Activated T-helper 2 cell treated with anti-CD3 and anti-CD28 coated beads, Interferon-gamma antibody, Interleukin-2, Interleukin-4, amounts not matched to agents 10 μg/mL and 5 μg/mL and 100 μg/mL, durations not matched to agents 14 hours and 24 hours and 36 hours (primary cell): ENCODE measurements at regions not wholly inside any gene's neighbourhood (a gene's known extent, or its start where the extent isn't known, plus 50 kb on each side); places are given as distances from the start of the nearest gene placed in this dataset.

Source experiments
- DNase-seq: peaks from one replicate; pipeline ENCODE4 v3.0.0; 2021; ENCODE audit warnings: low spot score
- H3K27ac Mint-ChIP-seq: one replicate; pipeline ENCODE4 v1.8.0; 2021; ENCODE audit warnings: mixed read lengths
- H3K27me3 Mint-ChIP-seq: one replicate; pipeline ENCODE4 v1.8.0; 2021; ENCODE audit warnings: low read depth, mixed read lengths
- H3K36me3 Mint-ChIP-seq: one replicate; pipeline ENCODE4 v1.8.0; 2021; ENCODE audit warnings: low read depth, mixed read lengths
- H3K4me1 Mint-ChIP-seq: one replicate; pipeline ENCODE4 v1.8.0; 2021; ENCODE audit warnings: low read depth, mixed read lengths
- H3K4me3 Mint-ChIP-seq: one replicate; pipeline ENCODE4 v1.8.0; 2021; ENCODE audit warnings: low read depth, mild to moderate bottlenecking, moderate library complexity, mixed read lengths
- H3K9me3 Mint-ChIP-seq: one replicate; pipeline ENCODE4 v1.8.0; 2021; ENCODE audit warnings: mixed read lengths
- intact Hi-C: fragments of 100-400 bp; cut with micrococcal nuclease; formaldehyde crosslinking; loops from one replicate; pipeline ENCODE4 v1.15.1; 2023

DNA sequence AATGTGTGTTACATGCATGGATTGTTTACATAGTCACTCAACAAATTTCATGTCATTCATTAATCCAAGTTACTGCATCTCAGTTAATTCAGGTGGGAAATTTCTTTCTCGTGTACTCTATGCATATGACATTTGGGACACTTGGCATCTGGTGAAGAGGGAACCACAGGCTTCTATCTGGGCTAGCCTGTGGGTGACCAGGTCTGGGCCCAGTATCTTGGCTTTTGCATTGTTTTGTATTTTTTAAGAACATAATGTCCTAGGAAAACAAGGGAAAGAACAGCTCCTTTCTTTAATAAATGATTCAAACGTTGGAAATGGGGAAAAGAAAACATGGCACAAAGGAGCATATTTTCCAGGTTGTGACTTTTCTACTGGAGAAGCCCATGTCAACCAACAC is 331.1 kb downstream of the WDR11 start:
- Mint-ChIP-seq H3K27ac (no peak overlapping the region), H3K27me3 (no peaks in the 10 kb centered on the region), H3K4me3 (no peak overlapping the region), H3K36me3 (no peaks in the 10 kb centered on the region), H3K4me1 (no peaks in the 10 kb centered on the region), H3K9me3 (no peaks in the 10 kb centered on the region)
- no peak for DNase-seq
- intact Hi-C loops, result no loop called here

DNA sequence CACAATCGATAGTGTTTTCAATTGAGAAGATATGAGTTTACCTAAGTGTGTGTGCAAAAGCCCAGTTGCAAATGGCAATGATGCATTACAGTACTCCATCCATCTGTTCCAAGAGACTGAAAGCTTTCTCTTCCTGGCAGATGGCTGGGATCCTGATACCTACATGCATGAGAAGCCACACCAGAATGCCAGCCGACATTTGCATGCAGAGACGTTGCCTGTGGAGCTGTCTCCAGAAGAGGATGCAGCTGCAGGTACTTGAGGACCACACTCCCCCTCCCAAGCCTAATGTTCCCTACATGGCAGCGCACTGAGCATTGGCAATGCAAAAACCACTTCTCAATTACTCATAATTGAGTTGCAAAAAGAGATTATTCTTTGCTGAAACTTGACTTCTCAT is 332.1 kb downstream of the WDR11 start:
- no peaks in the 10 kb centered on the region for H3K4me1 Mint-ChIP-seq
- DNase-seq, result no peak
- H3K4me3 Mint-ChIP-seq, result no peak overlapping the region
- H3K9me3 Mint-ChIP-seq, result no peaks in the 10 kb centered on the region
- H3K27ac Mint-ChIP-seq, result no peak overlapping the region
- no peaks in the 10 kb centered on the region for H3K36me3 Mint-ChIP-seq
- no peaks in the 10 kb centered on the region for H3K27me3 Mint-ChIP-seq
- intact Hi-C loops, result no loop called here

DNA sequence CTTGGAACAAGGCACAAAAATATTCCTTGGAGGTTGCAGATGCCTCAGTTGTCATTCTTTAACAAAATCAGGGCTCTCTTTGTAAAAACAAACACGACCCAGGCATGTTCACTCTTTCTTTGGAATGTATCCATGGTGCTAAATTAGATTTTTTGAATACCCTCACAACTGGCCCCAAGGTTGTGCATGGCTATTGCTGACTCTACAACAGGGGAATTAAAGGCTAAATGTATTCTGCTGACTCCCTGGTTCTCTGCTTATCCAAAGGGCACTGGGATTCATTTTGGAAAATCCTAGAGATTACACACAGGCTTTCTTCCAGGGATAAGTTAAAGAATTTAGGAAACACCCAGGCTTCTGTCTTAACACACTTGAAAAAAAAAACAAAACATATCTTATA is 332.5 kb downstream of the WDR11 start:
- no peaks in the 10 kb centered on the region for H3K36me3 Mint-ChIP-seq
- no peaks in the 10 kb centered on the region for H3K4me1 Mint-ChIP-seq
- H3K9me3 Mint-ChIP-seq, result no peaks in the 10 kb centered on the region
- intact Hi-C loops, result no loop called here
- no peaks in the 10 kb centered on the region for H3K27me3 Mint-ChIP-seq
- no peak for DNase-seq
- no peak overlapping the region for H3K4me3 Mint-ChIP-seq
- no peak overlapping the region for H3K27ac Mint-ChIP-seq

DNA sequence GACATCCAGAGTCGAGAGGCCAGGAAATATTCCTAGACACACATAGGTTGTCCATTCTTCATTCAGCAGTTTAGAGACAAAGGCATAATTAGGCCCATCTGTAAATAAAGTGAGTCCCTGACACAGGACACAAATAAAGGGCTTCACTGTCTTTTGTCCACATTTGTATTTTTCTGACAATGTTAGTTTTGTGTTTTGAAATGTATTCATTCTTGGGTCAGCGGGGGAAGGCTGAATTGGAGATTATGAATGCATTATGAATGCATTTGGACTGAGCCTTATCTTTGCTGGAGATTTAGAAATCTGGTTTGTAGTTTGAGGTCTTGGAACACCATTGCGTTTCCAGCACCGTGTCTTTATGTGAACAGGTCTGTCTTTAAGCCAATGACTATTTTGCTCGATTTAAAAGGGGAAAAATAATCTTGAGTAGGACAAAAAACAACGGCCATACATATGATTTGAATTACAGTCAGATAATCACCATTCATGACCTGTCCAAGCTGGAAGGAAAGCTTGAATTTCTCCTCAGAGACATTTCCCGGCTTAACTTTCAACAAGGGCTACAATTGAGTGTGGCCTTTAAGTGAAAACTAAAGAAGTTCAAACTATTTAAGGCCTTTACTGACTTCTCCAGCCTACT is 334.8 kb downstream of the WDR11 start:
- Mint-ChIP-seq H3K4me1 (no peaks in the 10 kb centered on the region), H3K4me3 (no peak overlapping the region), H3K27ac (no peak overlapping the region), H3K27me3 (no peaks in the 10 kb centered on the region), H3K9me3 (no peaks in the 10 kb centered on the region), H3K36me3 (no peaks in the 10 kb centered on the region)
- no peak for DNase-seq
- intact Hi-C loops, result no loop called here

DNA sequence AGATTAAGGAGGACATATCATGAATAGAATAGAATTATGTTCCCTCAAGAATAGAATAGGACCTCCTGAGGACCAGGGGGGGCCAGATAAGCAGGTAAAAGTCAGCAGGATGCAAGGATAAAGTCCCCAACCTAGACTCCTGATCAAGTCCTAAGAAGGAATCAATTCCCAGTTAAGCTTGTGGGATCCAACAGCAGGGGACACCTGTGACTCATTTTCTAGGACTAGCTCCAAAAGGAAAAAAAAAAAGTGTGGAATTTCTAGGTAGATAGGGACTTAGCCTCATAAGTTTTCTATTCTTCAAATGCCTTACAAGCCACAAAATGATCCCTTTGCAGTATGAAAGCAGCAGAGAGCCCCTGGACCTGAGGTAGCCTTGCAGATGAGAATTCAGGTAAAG is 336.2 kb downstream of the WDR11 start:
- H3K4me1 Mint-ChIP-seq, result no peaks in the 10 kb centered on the region
- no peaks in the 10 kb centered on the region for H3K36me3 Mint-ChIP-seq
- DNase-seq, result no peak
- intact Hi-C loops, result no loop called here
- no peak overlapping the region for H3K27ac Mint-ChIP-seq
- no peak overlapping the region for H3K4me3 Mint-ChIP-seq
- H3K9me3 Mint-ChIP-seq, result no peaks in the 10 kb centered on the region
- H3K27me3 Mint-ChIP-seq, result no peaks in the 10 kb centered on the region

DNA sequence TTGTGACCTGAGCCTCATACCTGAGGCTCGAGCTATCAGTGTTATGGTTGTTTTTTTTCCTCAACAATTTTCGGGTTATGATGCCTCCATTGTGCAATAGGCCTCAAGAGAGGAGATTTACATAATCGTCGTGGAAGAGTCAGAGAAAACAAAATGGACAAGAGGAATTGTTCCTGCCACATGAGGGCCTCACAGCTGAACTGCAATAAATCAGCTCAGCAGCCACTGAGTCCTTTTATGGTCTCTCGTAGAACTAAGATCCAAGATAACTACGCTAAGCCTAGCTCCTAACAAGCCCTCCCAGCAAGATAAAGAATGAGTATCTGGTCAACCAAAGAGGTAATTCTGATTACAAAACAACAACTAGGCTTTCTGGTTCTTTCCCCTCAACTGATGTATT is 336.8 kb downstream of the WDR11 start:
- peaks cover 3% of the 10 kb centered on the region for H3K9me3 Mint-ChIP-seq
- no peak for DNase-seq
- no peaks in the 10 kb centered on the region for H3K27me3 Mint-ChIP-seq
- no peaks in the 10 kb centered on the region for H3K36me3 Mint-ChIP-seq
- H3K4me3 Mint-ChIP-seq, result no peak overlapping the region
- H3K27ac Mint-ChIP-seq, result no peak overlapping the region
- intact Hi-C loops, result no loop called here
- no peaks in the 10 kb centered on the region for H3K4me1 Mint-ChIP-seq

DNA sequence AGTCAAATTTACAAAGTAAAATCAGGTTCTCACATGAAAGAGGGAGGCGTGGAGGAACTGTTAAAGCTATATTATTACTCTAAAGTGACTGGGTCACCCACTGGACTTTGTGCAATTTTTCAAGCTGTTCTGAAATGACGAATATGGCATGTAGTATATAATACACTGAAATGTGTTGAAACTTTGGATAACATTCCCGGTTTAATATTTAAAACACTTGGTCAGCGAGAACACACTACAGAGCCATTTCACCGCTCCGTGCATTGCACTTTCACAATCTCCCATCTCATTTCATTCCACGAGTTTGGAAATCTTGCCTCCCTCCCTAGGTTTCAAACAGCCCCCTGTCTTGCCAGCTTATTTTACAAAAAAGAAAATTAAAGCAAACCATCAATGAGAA is 337.9 kb downstream of the WDR11 start:
- H3K9me3 Mint-ChIP-seq, result peaks cover 4% of the 10 kb centered on the region
- H3K4me1 Mint-ChIP-seq, result no peaks in the 10 kb centered on the region
- no peak overlapping the region for H3K27ac Mint-ChIP-seq
- H3K36me3 Mint-ChIP-seq, result no peaks in the 10 kb centered on the region
- no peak for DNase-seq
- intact Hi-C loops, result no loop called here
- no peaks in the 10 kb centered on the region for H3K27me3 Mint-ChIP-seq
- no peak overlapping the region for H3K4me3 Mint-ChIP-seq

DNA sequence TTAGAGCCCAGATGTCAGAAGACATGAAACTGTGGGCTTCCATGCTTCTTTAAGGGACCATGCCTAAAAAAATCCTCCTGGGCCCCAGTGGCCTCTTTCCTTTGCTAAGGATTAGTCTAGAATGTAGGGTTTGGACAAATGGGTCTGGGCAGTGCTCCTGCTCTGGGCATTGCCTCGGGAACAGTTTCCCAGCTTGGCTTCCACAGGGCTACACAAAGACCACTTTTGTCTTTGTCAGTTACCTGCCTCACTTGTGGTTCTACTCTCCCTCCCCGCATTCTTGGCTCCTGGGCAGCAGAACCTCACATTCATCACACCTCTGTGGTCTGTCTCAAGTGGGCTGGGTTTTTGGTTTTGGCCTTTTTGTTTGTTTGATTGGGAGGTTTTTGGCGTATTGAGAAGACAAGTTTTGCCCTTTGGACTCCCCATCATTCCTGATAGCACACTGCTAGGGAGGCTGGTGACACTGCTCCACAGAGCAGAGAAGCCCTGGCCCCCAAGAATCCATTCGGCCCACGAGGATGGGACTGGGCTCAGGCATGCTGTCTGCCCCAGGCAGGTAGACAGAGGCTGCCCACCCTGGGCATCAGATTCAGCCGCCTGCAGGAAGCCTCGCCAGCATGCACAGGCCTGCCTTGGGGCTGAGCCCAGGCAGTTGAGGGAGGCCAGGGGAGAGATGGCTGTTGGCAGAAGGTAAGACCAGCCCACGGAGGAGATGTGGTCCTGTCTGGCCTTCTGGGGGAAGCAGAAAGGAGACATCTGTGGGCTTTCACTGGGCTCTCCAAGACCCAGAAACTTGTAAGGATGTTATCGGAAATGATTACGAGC is 343.7 kb downstream of the WDR11 start:
- peaks cover 4% of the 10 kb centered on the region for H3K9me3 Mint-ChIP-seq
- no peaks in the 10 kb centered on the region for H3K36me3 Mint-ChIP-seq
- H3K27me3 Mint-ChIP-seq, result no peaks in the 10 kb centered on the region
- DNase-seq, result no peak
- intact Hi-C loops, result no loop called here
- no peak overlapping the region for H3K27ac Mint-ChIP-seq
- no peak overlapping the region for H3K4me3 Mint-ChIP-seq
- H3K4me1 Mint-ChIP-seq, result no peaks in the 10 kb centered on the region

DNA sequence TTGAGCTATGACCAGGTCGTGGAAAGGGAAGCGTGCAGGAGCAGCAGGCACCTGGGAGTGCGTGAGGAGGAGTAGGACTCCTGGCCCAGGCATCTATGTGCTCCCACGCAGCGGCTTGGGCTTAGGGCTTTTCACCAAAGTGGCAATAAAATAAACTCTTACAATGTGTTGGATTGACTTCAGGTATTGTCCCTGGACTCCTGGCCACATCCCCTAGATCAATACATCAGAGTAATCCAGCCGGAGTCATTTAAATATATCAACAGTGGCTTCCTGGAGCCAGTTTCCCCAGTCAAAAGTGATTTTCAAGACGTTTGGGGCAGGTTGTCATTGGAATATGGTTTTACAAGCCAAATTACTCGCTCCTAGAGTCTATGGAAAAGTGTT is 344.4 kb downstream of the WDR11 start:
- H3K4me1 Mint-ChIP-seq, result no peaks in the 10 kb centered on the region
- no peak overlapping the region for H3K4me3 Mint-ChIP-seq
- intact Hi-C loops, result no loop called here
- peaks cover 4% of the 10 kb centered on the region for H3K9me3 Mint-ChIP-seq
- DNase-seq, result no peak
- H3K27me3 Mint-ChIP-seq, result no peaks in the 10 kb centered on the region
- H3K36me3 Mint-ChIP-seq, result no peaks in the 10 kb centered on the region
- H3K27ac Mint-ChIP-seq, result no peak overlapping the region

DNA sequence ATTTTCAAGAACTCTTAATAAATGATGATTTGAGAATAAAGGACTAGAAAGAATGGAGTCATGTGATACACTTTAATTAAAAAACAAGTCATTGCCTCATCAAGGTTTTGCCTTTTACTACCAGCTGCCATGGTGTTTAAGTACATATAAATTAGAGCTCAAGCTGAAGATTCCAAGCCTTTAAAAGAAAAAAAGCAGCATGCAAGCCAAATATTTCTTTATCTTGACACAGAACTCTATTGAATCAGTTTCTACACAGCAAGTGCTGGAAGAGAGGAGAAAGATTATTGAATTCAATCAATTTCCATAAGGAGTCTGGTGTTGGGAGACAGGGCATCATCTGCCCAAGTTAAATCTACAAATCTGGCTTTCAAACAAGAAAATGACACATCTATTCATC is 347.9 kb downstream of the WDR11 start:
- H3K9me3 Mint-ChIP-seq, result no peaks in the 10 kb centered on the region
- intact Hi-C loops, result no loop called here

DNA sequence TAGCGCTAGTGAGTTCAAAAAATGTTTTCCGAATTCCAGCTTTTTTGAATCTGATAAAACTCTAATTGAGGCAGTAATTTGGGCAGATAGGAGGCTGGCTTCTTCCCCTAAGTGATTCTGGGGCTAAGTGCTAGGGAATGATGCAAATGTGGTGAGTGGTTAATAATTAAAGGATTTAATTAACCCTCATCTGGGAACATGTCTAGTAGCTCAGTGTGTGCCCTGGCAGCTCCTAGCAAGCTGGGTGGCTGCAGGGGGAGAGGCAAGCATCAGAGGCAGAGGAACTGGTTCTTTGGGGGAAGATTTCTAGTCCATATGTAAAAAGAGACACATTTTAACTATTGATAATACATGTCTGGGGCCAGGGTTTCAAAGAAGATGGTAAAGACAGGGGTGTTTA is 354.5 kb downstream of the WDR11 start:
- Mint-ChIP-seq H3K4me1 (no peaks in the 10 kb centered on the region), H3K27me3 (no peaks in the 10 kb centered on the region), H3K4me3 (no peak overlapping the region), H3K36me3 (no peaks in the 10 kb centered on the region), H3K27ac (no peak overlapping the region), H3K9me3 (no peaks in the 10 kb centered on the region)
- intact Hi-C loops, result no loop called here
- DNase-seq, result no peak

More for the DNA sequence above, 347.9 kb downstream of the WDR11 start:
- no peak overlapping the region for H3K27ac Mint-ChIP-seq
- no peaks in the 10 kb centered on the region for H3K4me1 Mint-ChIP-seq
- no peak for DNase-seq
- H3K4me3 Mint-ChIP-seq, result no peak overlapping the region
- H3K27me3 Mint-ChIP-seq, result no peaks in the 10 kb centered on the region
- no peaks in the 10 kb centered on the region for H3K36me3 Mint-ChIP-seq

DNA sequence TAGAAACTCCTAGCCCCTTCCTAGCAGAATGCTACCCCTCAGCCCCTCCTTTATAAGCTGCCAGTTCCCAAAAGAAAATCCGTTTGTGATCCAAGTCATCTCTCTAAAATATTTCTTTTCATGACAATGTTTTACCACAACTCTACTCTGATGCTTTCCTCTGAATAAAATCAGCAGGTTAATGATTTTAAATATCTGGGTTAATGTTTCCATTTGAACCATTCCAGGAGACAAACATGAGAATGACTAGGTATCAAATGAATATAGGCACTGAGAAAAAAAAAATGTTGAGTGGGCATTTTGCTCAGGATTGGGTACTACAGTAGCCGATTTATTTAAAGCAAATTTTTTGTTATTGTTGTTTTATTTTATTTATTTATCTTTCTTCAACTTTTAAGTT is 360.3 kb downstream of the WDR11 start:
- no peak for DNase-seq
- intact Hi-C loops, result no loop called here

DNA sequence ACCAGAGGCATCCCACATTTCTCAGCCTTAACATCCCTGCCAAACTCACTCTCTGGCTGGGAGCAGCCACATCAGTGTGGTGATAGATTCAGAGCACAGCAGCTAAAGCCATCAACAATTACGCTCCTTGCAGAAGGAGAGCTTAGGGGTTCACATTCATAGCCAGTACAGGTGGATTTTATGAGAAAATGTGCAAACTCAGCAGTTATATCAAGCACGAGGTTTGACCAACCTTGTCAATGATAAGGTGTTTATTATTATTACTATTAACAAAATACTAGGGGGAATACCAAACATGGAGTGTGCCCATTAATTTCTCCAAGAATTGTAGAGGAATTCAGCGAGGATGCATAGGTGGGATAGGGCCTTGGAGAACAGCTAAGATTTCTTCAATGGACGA is 362.3 kb downstream of the WDR11 start:
- Mint-ChIP-seq H3K36me3 (no peaks in the 10 kb centered on the region), H3K4me3 (no peak overlapping the region), H3K9me3 (no peaks in the 10 kb centered on the region), H3K4me1 (no peaks in the 10 kb centered on the region), H3K27me3 (no peaks in the 10 kb centered on the region), H3K27ac (no peak overlapping the region)
- no peak for DNase-seq
- intact Hi-C loops, result no loop called here

More for the DNA sequence above, 360.3 kb downstream of the WDR11 start:
- Mint-ChIP-seq H3K36me3 (no peaks in the 10 kb centered on the region), H3K27ac (no peak overlapping the region), H3K9me3 (no peaks in the 10 kb centered on the region), H3K4me1 (no peaks in the 10 kb centered on the region), H3K4me3 (no peak overlapping the region), H3K27me3 (no peaks in the 10 kb centered on the region)
